ENCODE measurements at regions not wholly inside any gene's neighbourhood (a gene's known extent, or its start where the extent isn't known, plus 50 kb on each side); places are given as distances from the start of the nearest gene placed in this dataset.

DNA sequence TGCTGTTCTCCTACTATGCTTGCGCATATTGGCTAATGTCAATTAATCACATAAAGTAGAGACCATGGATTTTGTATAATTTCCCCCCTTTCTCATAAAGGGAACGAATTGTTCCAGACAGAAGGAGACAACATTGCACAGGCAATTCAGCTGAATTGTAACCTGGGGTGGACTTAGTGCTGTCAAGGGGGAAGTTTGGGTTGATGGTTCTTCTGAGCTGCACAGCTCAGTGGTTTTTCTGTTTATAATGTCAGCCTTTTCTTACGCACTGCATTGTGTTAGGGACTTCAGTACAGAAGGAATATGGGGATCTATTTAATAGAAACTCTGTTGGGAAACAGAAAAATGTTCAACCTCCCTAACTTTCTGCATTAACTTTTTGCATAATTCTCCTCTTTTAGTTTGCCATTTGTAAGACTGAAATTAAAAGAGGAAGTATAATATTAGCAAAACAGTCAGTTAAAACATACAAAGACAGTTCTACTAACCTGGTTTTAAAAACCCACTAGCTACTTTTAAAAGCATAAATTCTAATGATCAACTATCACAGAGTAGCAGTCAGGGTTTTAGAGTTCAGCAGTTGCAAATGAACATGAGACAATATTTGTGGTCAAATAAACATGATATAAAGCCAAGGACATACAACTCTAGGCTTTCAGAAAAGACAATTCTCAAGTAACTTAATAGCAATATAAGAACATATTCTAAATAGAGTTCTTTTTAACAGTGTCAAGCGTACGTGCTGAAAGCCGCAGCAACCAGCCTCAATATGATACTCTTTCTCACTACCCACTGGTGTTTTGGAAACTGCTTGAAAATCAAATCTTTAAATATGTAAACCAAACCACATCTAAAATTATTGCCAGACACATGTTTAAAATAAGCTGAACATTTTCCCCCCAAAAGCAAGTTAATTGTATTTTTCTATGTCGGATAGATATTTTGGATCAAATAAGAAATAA lies 393.0 kb downstream of the FSCB start:
- TF ChIP-seq POLR2AphosphoS5 (IDR thresholded peaks at IDR 0.05) (no peak), CTCF (IDR thresholded peaks at IDR 0.05) (no peak)
